ENCODE measurements at regions not wholly inside any gene's neighbourhood (a gene's known extent, or its start where the extent isn't known, plus 50 kb on each side); places are given as distances from the start of the nearest gene placed in this dataset.
"Not testable (repeated sequence)": the region's sequence is repeated elsewhere in the genome, so short reads cannot be mapped to it uniquely, and the experiment has no call there.

GRCh38 chr17:77526728-77527350 is 386.1 kb downstream of the SEC14L1 start:
- H3K4me1 Mint-ChIP-seq (ENCODE audit: low read depth), result peaks cover 3% of the 10 kb centered on the region
- H3K4me3 Mint-ChIP-seq, result no peak overlapping the region
- H3K36me3 Mint-ChIP-seq, result no peaks in the 10 kb centered on the region
- H3K9me3 Mint-ChIP-seq (ENCODE audit: low read depth), result no peaks in the 10 kb centered on the region
- no peak overlapping the region for H3K27ac Mint-ChIP-seq
- peaks cover 3% of the 10 kb centered on the region for H3K27me3 Mint-ChIP-seq

GRCh38 chr17:77527409-77527808 is 386.6 kb downstream of the SEC14L1 start:
- Mint-ChIP-seq H3K4me1 (ENCODE audit: low read depth) (peaks cover 3% of the 10 kb centered on the region), H3K9me3 (ENCODE audit: low read depth) (no peaks in the 10 kb centered on the region), H3K27me3 (peaks cover 3% of the 10 kb centered on the region), H3K36me3 (peaks cover under 1% of the 10 kb centered on the region), H3K4me3 (peak overlapping the region; percentile 69), H3K27ac (no peak overlapping the region)

GRCh38 chr17:77527836-77528505 is 387.2 kb downstream of the SEC14L1 start:
- Mint-ChIP-seq H3K36me3 (peaks cover 2% of the 10 kb centered on the region), H3K27ac (no peak overlapping the region), H3K4me3 (peak overlapping the region; percentile 69), H3K9me3 (ENCODE audit: low read depth) (no peaks in the 10 kb centered on the region), H3K4me1 (ENCODE audit: low read depth) (peaks cover 3% of the 10 kb centered on the region), H3K27me3 (peaks cover 3% of the 10 kb centered on the region)

GRCh38 chr17:77528516-77529327 is 388.0 kb downstream of the SEC14L1 start:
- no peaks in the 10 kb centered on the region for H3K9me3 Mint-ChIP-seq (ENCODE audit: low read depth)
- no peak overlapping the region for H3K27ac Mint-ChIP-seq
- H3K27me3 Mint-ChIP-seq, result peaks cover 2% of the 10 kb centered on the region
- peaks cover 3% of the 10 kb centered on the region for H3K4me1 Mint-ChIP-seq (ENCODE audit: low read depth)
- peaks cover 2% of the 10 kb centered on the region for H3K36me3 Mint-ChIP-seq
- H3K4me3 Mint-ChIP-seq, result peak overlapping the region; percentile 64

- Mint-ChIP-seq H3K4me3 (peak overlapping the region; percentile 64), H3K4me1 (ENCODE audit: low read depth) (peaks cover 3% of the 10 kb centered on the region), H3K36me3 (peaks cover 6% of the 10 kb centered on the region), H3K9me3 (ENCODE audit: low read depth) (peaks cover 3% of the 10 kb centered on the region), H3K27me3 (peaks cover under 1% of the 10 kb centered on the region), H3K27ac (no peak overlapping the region)
Observed at GRCh38 chr17:77529328-77529650, 388.5 kb downstream of the SEC14L1 start.

GRCh38 chr17:77530591-77530990 is 389.8 kb downstream of the SEC14L1 start:
- no peaks in the 10 kb centered on the region for H3K27me3 Mint-ChIP-seq
- H3K4me3 Mint-ChIP-seq, result no peak overlapping the region
- peaks cover 5% of the 10 kb centered on the region for H3K9me3 Mint-ChIP-seq (ENCODE audit: low read depth)
- peaks cover 8% of the 10 kb centered on the region for H3K36me3 Mint-ChIP-seq
- no peak overlapping the region for H3K27ac Mint-ChIP-seq
- H3K4me1 Mint-ChIP-seq (ENCODE audit: low read depth), result peaks cover 7% of the 10 kb centered on the region

GRCh38 chr17:77531002-77531401 is 390.2 kb downstream of the SEC14L1 start:
- Mint-ChIP-seq H3K9me3 (ENCODE audit: low read depth) (peaks cover 5% of the 10 kb centered on the region), H3K4me1 (ENCODE audit: low read depth) (peaks cover 11% of the 10 kb centered on the region), H3K27me3 (no peaks in the 10 kb centered on the region), H3K27ac (no peak overlapping the region), H3K36me3 (peaks cover 8% of the 10 kb centered on the region), H3K4me3 (no peak overlapping the region)

GRCh38 chr17:77531641-77532040 is 390.9 kb downstream of the SEC14L1 start:
- Mint-ChIP-seq H3K4me1 (ENCODE audit: low read depth) (peaks cover 13% of the 10 kb centered on the region), H3K27ac (no peak overlapping the region), H3K9me3 (ENCODE audit: low read depth) (peaks cover 5% of the 10 kb centered on the region), H3K27me3 (no peaks in the 10 kb centered on the region), H3K36me3 (peaks cover 8% of the 10 kb centered on the region), H3K4me3 (no peak overlapping the region)

- H3K9me3 Mint-ChIP-seq (ENCODE audit: low read depth); H3K27ac Mint-ChIP-seq; H3K27me3 Mint-ChIP-seq; H3K36me3 Mint-ChIP-seq; H3K4me3 Mint-ChIP-seq: not testable (repeated sequence)
- peaks cover 11% of the 10 kb centered on the region for H3K4me1 Mint-ChIP-seq (ENCODE audit: low read depth)
Observed at GRCh38 chr17:77533697-77534096, 392.9 kb downstream of the SEC14L1 start.

GRCh38 chr17:77534137-77534536 is 393.4 kb downstream of the SEC14L1 start:
- Mint-ChIP-seq H3K27ac (no peak overlapping the region), H3K4me3 (no peak overlapping the region), H3K9me3 (ENCODE audit: low read depth) (peaks cover 5% of the 10 kb centered on the region), H3K36me3 (peaks cover 8% of the 10 kb centered on the region), H3K27me3 (no peaks in the 10 kb centered on the region), H3K4me1 (ENCODE audit: low read depth) (peaks cover 11% of the 10 kb centered on the region)

- Mint-ChIP-seq H3K27ac (no peak overlapping the region), H3K27me3 (no peaks in the 10 kb centered on the region), H3K4me3 (no peak overlapping the region), H3K36me3 (peaks cover 8% of the 10 kb centered on the region), H3K4me1 (ENCODE audit: low read depth) (peaks cover 11% of the 10 kb centered on the region), H3K9me3 (ENCODE audit: low read depth) (peaks cover 5% of the 10 kb centered on the region)
Observed at GRCh38 chr17:77535435-77535834, 394.7 kb downstream of the SEC14L1 start.

GRCh38 chr17:77535892-77536291 is 395.1 kb downstream of the SEC14L1 start:
- Mint-ChIP-seq H3K27ac (no peak overlapping the region), H3K9me3 (ENCODE audit: low read depth) (peaks cover 5% of the 10 kb centered on the region), H3K27me3 (no peaks in the 10 kb centered on the region), H3K4me1 (ENCODE audit: low read depth) (peaks cover 11% of the 10 kb centered on the region), H3K36me3 (peaks cover 8% of the 10 kb centered on the region), H3K4me3 (peak overlapping the region; percentile 21)

GRCh38 chr17:77537566-77537965 is 396.8 kb downstream of the SEC14L1 start:
- H3K4me1 Mint-ChIP-seq (ENCODE audit: low read depth), result peaks cover 11% of the 10 kb centered on the region
- peaks cover 6% of the 10 kb centered on the region for H3K36me3 Mint-ChIP-seq
- H3K27me3 Mint-ChIP-seq, result peaks cover 2% of the 10 kb centered on the region
- no peak overlapping the region for H3K4me3 Mint-ChIP-seq
- peaks cover 5% of the 10 kb centered on the region for H3K9me3 Mint-ChIP-seq (ENCODE audit: low read depth)
- no peak overlapping the region for H3K27ac Mint-ChIP-seq

GRCh38 chr17:77540531-77540930 is 399.8 kb downstream of the SEC14L1 start:
- no peak overlapping the region for H3K27ac Mint-ChIP-seq
- no peak overlapping the region for H3K4me3 Mint-ChIP-seq
- H3K36me3 Mint-ChIP-seq, result no peaks in the 10 kb centered on the region

GRCh38 chr17:77540975-77541374 is 400.2 kb downstream of the SEC14L1 start:
- Mint-ChIP-seq H3K4me3 (no peak overlapping the region), H3K9me3 (ENCODE audit: low read depth) (no peaks in the 10 kb centered on the region), H3K27me3 (peaks cover 2% of the 10 kb centered on the region), H3K27ac (no peak overlapping the region), H3K4me1 (ENCODE audit: low read depth) (peaks cover 2% of the 10 kb centered on the region), H3K36me3 (no peaks in the 10 kb centered on the region)

More at GRCh38 chr17:77540531-77540930, 399.8 kb downstream of the SEC14L1 start:
- no peaks in the 10 kb centered on the region for H3K9me3 Mint-ChIP-seq (ENCODE audit: low read depth)
- peaks cover 7% of the 10 kb centered on the region for H3K4me1 Mint-ChIP-seq (ENCODE audit: low read depth)
- H3K27me3 Mint-ChIP-seq, result peaks cover 2% of the 10 kb centered on the region
